ENCODE measurements at regions not wholly inside any gene's neighbourhood (a gene's known extent, or its start where the extent isn't known, plus 50 kb on each side); places are given as distances from the start of the nearest gene placed in this dataset.

DNA sequence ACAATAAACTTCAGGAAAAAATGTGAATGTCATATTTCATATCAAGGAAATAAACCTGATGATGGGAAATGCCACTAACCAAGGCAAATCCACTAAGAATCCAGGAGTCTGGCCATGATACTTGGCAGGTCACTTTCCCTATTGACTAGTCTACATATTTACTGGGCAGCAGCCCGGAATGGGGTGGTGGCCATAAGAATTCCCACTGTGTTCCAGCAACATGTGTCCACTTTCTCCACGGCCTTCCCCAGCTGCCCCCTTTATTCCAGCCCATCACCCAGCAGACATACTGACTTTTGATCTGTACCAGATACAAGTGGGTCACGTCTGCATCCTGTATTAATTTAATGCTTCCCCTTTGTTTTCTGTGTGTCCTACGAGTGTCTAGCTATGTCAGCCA, 234.5 kb upstream of the PRDM1 start:
- no peak for FAIRE-seq
- no peak for TF ChIP-seq SPI1 (IDR thresholded peaks at IDR 0.05; ENCODE audit: low read depth, low read length)
- no peak for TF ChIP-seq PAX5 (IDR thresholded peaks at IDR 0.05; ENCODE audit: insufficient read depth, low read length, severe bottlenecking)
- TF ChIP-seq TAF1 (IDR thresholded peaks at IDR 0.05; ENCODE audit: low read depth, low read length), result no peak
- no peak for TF ChIP-seq POU2F2 (IDR thresholded peaks at IDR 0.05; ENCODE audit: low read depth, low read length)
- TF ChIP-seq POLR2A (IDR thresholded peaks at IDR 0.05; ENCODE audit: low read depth, low read length), result no peak
- TF ChIP-seq POLR2AphosphoS5 (IDR thresholded peaks at IDR 0.05; ENCODE audit: low read depth, low read length), result no peak

GRCh38 chr6:105851113-105851580, 235.0 kb upstream of the PRDM1 start:
- no peak for DNase-seq (ENCODE audit: insufficient read length, low spot score)
- no peak for FAIRE-seq
- no peak for TF ChIP-seq POU2F2 (IDR thresholded peaks at IDR 0.05; ENCODE audit: low read depth, low read length)
- no peak for TF ChIP-seq TAF1 (IDR thresholded peaks at IDR 0.05; ENCODE audit: low read depth, low read length)
- no peak for TF ChIP-seq POLR2AphosphoS5 (IDR thresholded peaks at IDR 0.05; ENCODE audit: low read depth, low read length)
- TF ChIP-seq PAX5 (IDR thresholded peaks at IDR 0.05; ENCODE audit: insufficient read depth, low read length, severe bottlenecking), result no peak
- TF ChIP-seq POLR2A (IDR thresholded peaks at IDR 0.05; ENCODE audit: low read depth, low read length), result no peak

More for the DNA sequence above, 234.5 kb upstream of the PRDM1 start:
- DNase-seq (ENCODE audit: insufficient read length, low spot score), result no peak

GRCh38 chr6:105850261-105851112, 235.6 kb upstream of the PRDM1 start:
- TF ChIP-seq PAX5 (IDR thresholded peaks at IDR 0.05; ENCODE audit: insufficient read depth, low read length, severe bottlenecking), result no peak
- no peak for FAIRE-seq
- DNase-seq (ENCODE audit: insufficient read length, low spot score), result no peak

DNA sequence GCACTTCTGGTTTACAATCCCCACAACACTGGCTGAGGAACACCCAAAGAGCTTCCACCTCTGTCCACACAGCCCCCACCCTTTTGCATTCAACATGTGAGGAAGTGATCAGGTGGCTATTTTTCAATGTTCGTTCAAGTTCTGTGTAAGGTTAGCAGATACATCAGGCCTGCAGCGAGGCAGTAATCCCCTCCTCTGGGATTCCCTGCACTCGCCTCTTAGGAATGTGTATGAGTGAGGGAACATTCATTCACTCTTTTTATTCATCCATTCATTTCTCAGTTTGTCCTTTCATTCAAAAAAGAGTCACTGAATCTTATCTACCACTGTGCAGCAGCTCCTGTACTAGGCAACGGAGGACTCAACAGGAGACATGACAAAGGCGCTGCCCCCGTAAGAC, 236.4 kb upstream of the PRDM1 start:
- TF ChIP-seq POLR2A (IDR thresholded peaks at IDR 0.05; ENCODE audit: low read depth, low read length) (no peak), POU2F2 (IDR thresholded peaks at IDR 0.05; ENCODE audit: low read depth, low read length) (no peak), PAX5 (IDR thresholded peaks at IDR 0.05; ENCODE audit: insufficient read depth, low read length, severe bottlenecking) (no peak), SPI1 (IDR thresholded peaks at IDR 0.05; ENCODE audit: low read depth, low read length) (no peak), TAF1 (IDR thresholded peaks at IDR 0.05; ENCODE audit: low read depth, low read length) (no peak), POLR2AphosphoS5 (IDR thresholded peaks at IDR 0.05; ENCODE audit: low read depth, low read length) (no peak)
- DNase-seq (ENCODE audit: insufficient read length, low spot score) (no peak), FAIRE-seq (no peak)

- no peak for FAIRE-seq
- no peak for TF ChIP-seq TAF1 (IDR thresholded peaks at IDR 0.05; ENCODE audit: low read depth, low read length)
- TF ChIP-seq PAX5 (IDR thresholded peaks at IDR 0.05; ENCODE audit: insufficient read depth, low read length, severe bottlenecking), result no peak
- no peak for TF ChIP-seq POLR2AphosphoS5 (IDR thresholded peaks at IDR 0.05; ENCODE audit: low read depth, low read length)
- TF ChIP-seq SPI1 (IDR thresholded peaks at IDR 0.05; ENCODE audit: low read depth, low read length), result no peak
- TF ChIP-seq POLR2A (IDR thresholded peaks at IDR 0.05; ENCODE audit: low read depth, low read length), result no peak
- TF ChIP-seq POU2F2 (IDR thresholded peaks at IDR 0.05; ENCODE audit: low read depth, low read length), result no peak
- no peak for DNase-seq (ENCODE audit: insufficient read length, low spot score)
These were observed 238.7 kb upstream of the PRDM1 start for GRCh38 chr6:105847433-105847832.

GRCh38 chr6:105844275-105844883, 241.8 kb upstream of the PRDM1 start:
- DNase-seq (ENCODE audit: insufficient read length, low spot score) (no peak), FAIRE-seq (no peak)
- TF ChIP-seq POLR2AphosphoS5 (IDR thresholded peaks at IDR 0.05; ENCODE audit: low read depth, low read length) (no peak), POLR2A (IDR thresholded peaks at IDR 0.05; ENCODE audit: low read depth, low read length) (no peak), POU2F2 (IDR thresholded peaks at IDR 0.05; ENCODE audit: low read depth, low read length) (no peak), SPI1 (IDR thresholded peaks at IDR 0.05; ENCODE audit: low read depth, low read length) (no peak), PAX5 (IDR thresholded peaks at IDR 0.05; ENCODE audit: insufficient read depth, low read length, severe bottlenecking) (no peak), TAF1 (IDR thresholded peaks at IDR 0.05; ENCODE audit: low read depth, low read length) (no peak)

GRCh38 chr6:105839266-105839665, 246.9 kb upstream of the PRDM1 start:
- no peak for FAIRE-seq
- DNase-seq (ENCODE audit: insufficient read length, low spot score), result no peak
- TF ChIP-seq TAF1 (IDR thresholded peaks at IDR 0.05; ENCODE audit: low read depth, low read length) (no peak), SPI1 (IDR thresholded peaks at IDR 0.05; ENCODE audit: low read depth, low read length) (no peak), POLR2AphosphoS5 (IDR thresholded peaks at IDR 0.05; ENCODE audit: low read depth, low read length) (no peak), POLR2A (IDR thresholded peaks at IDR 0.05; ENCODE audit: low read depth, low read length) (no peak), POU2F2 (IDR thresholded peaks at IDR 0.05; ENCODE audit: low read depth, low read length) (no peak), PAX5 (IDR thresholded peaks at IDR 0.05; ENCODE audit: insufficient read depth, low read length, severe bottlenecking) (no peak)

DNA sequence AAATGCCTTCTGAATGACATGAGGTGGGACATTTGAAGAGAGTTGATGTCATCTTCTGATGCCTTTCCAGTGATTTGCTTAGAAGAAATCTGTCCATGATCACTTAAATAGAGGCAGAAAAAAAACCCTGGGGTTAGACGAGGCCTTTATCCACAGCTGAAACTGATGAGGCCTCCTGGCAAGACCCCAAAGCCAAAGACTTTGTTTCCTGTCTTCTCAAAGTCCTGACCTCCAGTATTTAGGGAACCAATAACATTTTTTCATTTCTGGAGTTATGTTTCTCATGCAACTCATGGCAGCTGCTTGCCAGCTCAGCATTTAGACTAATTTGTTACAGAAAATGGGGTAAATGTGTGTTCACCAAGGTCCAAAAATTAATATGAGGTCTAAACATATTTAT, 248.0 kb upstream of the PRDM1 start:
- DNase-seq (ENCODE audit: insufficient read length, low spot score) (no peak), FAIRE-seq (no peak)
- TF ChIP-seq PAX5 (IDR thresholded peaks at IDR 0.05; ENCODE audit: insufficient read depth, low read length, severe bottlenecking) (no peak), POU2F2 (IDR thresholded peaks at IDR 0.05; ENCODE audit: low read depth, low read length) (no peak), TAF1 (IDR thresholded peaks at IDR 0.05; ENCODE audit: low read depth, low read length) (no peak), POLR2A (IDR thresholded peaks at IDR 0.05; ENCODE audit: low read depth, low read length) (no peak), POLR2AphosphoS5 (IDR thresholded peaks at IDR 0.05; ENCODE audit: low read depth, low read length) (no peak), SPI1 (IDR thresholded peaks at IDR 0.05; ENCODE audit: low read depth, low read length) (no peak)

- FAIRE-seq (no peak), DNase-seq (ENCODE audit: insufficient read length, low spot score) (no peak)
- TF ChIP-seq TAF1 (IDR thresholded peaks at IDR 0.05; ENCODE audit: low read depth, low read length) (no peak), POLR2AphosphoS5 (IDR thresholded peaks at IDR 0.05; ENCODE audit: low read depth, low read length) (no peak), PAX5 (IDR thresholded peaks at IDR 0.05; ENCODE audit: insufficient read depth, low read length, severe bottlenecking) (no peak), SPI1 (IDR thresholded peaks at IDR 0.05; ENCODE audit: low read depth, low read length) (no peak), POU2F2 (IDR thresholded peaks at IDR 0.05; ENCODE audit: low read depth, low read length) (no peak), POLR2A (IDR thresholded peaks at IDR 0.05; ENCODE audit: low read depth, low read length) (no peak)
These were observed 249.2 kb upstream of the PRDM1 start for GRCh38 chr6:105836889-105837288.

Measured in GM12891 (cell line).